Thoracic aorta (tissue), 2 donors: ENCODE measurements at regions not wholly inside any gene's neighbourhood (a gene's known extent, or its start where the extent isn't known, plus 50 kb on each side); places are given as distances from the start of the nearest gene placed in this dataset.

Experiments
- ATAC-seq: fragments of 150-250 bp; one replicate; pipeline ENCODE4 v1.8.0; 2017; ENCODE audit warnings: low read depth; ENCODE audit not compliant: insufficient number of reproducible peaks, low FRiP score
- DNase-seq: peaks from one replicate; pipeline ENCODE4 v3.0.0-alpha.2; 2020; ENCODE audit warnings: low spot score
- H3K27ac ChIP-seq, 2 donors: fragments of 200-600 bp; sonication (generic); 1 replicate in 1 of 2; 2 replicates in 1 of 2; pipeline ENCODE4 v1.5.1; 2016; ENCODE audit warnings: mild to moderate bottlenecking in 2 of 2, moderate library complexity in 2 of 2
- H3K27me3 ChIP-seq: fragments of 200-600 bp; sonication (generic); replicated peaks from 2 replicates; pipeline ENCODE4 v1.6.0; 2016; ENCODE audit warnings: mild to moderate bottlenecking; ENCODE audit not compliant: insufficient read depth
- H3K36me3 ChIP-seq: fragments of 200-600 bp; sonication (generic); one replicate; pipeline ENCODE4 v1.5.1; 2016
- H3K4me1 ChIP-seq, 2 donors: fragments of 200-600 bp; sonication (generic); 1 replicate in 1 of 2; 2 replicates in 1 of 2; pipeline versions ENCODE4 v1.5.1 to v1.6.0; 2016; ENCODE audit warnings: low read depth in 2 of 2, mild to moderate bottlenecking in 1 of 2; ENCODE audit not compliant: control insufficient read depth in 1 of 2
- H3K4me3 ChIP-seq: fragments of 200-600 bp; sonication (generic); 2 replicates; pipeline ENCODE4 v1.5.1; 2016; ENCODE audit warnings: mild to moderate bottlenecking
- H3K9me3 ChIP-seq: fragments of 200-600 bp; sonication (generic); 2 replicates; pipeline ENCODE4 v1.5.1; 2016
- TF ChIP-seq, protein P1 (sequence below): fragments of 200-600 bp; sonication (generic); IDR thresholded peaks from one replicate; pipeline ENCODE4 v1.5.1; 2019; ENCODE audit warnings: antibody characterized with exemption

DNA sequence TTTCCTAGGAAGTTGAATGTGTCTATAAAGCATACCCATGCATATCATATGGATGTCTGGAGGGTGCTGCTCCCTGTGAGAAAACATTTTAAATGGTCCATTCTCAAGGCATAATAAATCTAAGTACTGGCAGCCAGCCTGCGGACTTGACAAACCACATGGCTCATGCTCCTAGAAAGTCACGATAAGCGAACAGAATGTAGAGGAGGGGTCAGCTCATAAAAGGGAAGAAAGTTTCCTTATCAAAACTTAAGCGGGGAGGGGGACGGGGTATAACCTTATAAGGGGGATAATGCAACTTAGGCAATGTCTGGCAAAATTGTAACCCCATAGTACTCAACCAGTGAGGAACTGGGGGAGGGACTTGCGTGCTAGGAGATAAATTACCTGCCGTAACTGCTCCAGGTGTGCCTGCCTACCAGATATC lies 159.8 kb upstream of the LMCD1 start:
- H3K27ac ChIP-seq, result no peak overlapping the region
- H3K4me1 ChIP-seq, result no peaks in the 10 kb centered on the region
- no peak overlapping the region for H3K4me3 ChIP-seq
- TF ChIP-seq, protein P1, sequence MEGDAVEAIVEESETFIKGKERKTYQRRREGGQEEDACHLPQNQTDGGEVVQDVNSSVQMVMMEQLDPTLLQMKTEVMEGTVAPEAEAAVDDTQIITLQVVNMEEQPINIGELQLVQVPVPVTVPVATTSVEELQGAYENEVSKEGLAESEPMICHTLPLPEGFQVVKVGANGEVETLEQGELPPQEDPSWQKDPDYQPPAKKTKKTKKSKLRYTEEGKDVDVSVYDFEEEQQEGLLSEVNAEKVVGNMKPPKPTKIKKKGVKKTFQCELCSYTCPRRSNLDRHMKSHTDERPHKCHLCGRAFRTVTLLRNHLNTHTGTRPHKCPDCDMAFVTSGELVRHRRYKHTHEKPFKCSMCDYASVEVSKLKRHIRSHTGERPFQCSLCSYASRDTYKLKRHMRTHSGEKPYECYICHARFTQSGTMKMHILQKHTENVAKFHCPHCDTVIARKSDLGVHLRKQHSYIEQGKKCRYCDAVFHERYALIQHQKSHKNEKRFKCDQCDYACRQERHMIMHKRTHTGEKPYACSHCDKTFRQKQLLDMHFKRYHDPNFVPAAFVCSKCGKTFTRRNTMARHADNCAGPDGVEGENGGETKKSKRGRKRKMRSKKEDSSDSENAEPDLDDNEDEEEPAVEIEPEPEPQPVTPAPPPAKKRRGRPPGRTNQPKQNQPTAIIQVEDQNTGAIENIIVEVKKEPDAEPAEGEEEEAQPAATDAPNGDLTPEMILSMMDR, result no peak
- ATAC-seq, result no peak
- H3K27me3 ChIP-seq, result no peaks in the 10 kb centered on the region
- H3K9me3 ChIP-seq, result peaks cover 5% of the 10 kb centered on the region
- H3K36me3 ChIP-seq, result no peaks in the 10 kb centered on the region
- DNase-seq, result no peak

DNA sequence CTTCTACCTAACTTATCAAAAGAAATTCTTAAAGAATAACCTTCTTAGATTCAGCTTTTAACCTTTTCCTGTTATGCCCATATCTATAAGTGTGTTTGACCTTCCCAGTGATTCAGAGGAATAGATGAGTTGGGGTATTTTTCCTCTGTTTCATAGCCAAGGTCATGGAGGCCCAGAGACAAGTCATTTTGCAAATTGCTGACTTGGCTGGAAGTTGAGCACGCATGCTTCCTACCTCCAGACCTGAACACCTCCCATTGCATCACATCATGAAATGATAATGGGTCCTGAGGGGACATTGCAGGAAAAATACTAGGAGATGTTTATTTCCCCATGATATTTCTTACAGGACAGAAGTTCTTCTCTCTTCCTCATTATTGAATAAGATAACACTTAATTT lies 158.6 kb upstream of the LMCD1 start:
- peaks cover 5% of the 10 kb centered on the region for H3K9me3 ChIP-seq
- H3K4me1 ChIP-seq, result no peaks in the 10 kb centered on the region
- H3K27me3 ChIP-seq, result no peaks in the 10 kb centered on the region
- TF ChIP-seq, protein P1, result no peak
- DNase-seq (no peak), ATAC-seq (no peak)
- H3K27ac ChIP-seq, result no peak overlapping the region
- no peak overlapping the region for H3K4me3 ChIP-seq
- H3K36me3 ChIP-seq, result no peaks in the 10 kb centered on the region

DNA sequence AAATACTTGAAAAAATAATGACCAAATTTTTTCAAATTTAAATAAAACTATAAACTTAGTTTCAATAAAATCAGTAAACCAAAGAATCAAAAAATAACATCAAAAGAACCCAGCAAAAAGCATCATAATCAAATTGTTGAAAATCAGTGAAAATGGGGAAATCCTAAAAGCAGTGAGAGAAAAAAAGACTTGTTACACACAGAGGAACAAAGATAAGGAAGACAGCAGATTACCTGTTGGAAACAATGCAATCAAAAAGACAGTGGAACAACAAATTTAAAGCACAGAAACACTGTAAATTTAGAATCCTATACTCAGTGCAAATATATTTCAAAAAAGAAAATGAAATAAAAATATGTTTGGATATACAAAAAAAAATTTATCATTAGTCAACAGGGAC lies 156.2 kb upstream of the LMCD1 start:
- no peak overlapping the region for H3K27ac ChIP-seq
- DNase-seq (no peak), ATAC-seq (no peak)
- H3K9me3 ChIP-seq, result peaks cover 5% of the 10 kb centered on the region
- H3K4me1 ChIP-seq, result no peaks in the 10 kb centered on the region
- H3K27me3 ChIP-seq, result no peaks in the 10 kb centered on the region
- TF ChIP-seq, protein P1, result no peak
- H3K4me3 ChIP-seq, result no peak overlapping the region
- H3K36me3 ChIP-seq, result no peaks in the 10 kb centered on the region

DNA sequence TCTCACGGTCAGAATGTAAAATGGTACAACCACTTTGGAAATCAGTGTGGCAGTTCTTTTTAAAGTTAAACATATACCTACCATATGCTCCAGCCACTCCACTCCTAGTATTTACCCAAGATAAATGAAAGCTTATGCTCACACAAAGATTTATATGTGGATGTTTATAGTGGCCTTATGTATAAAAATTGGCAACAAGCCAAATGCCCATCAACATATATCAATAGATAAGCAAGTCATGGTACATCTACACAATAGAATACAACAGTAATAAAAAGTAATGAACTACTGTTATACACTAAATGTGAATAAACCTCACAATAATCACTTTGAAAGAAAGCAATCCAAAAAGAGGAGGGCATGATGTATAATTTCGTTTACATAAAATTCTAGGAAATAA lies 153.5 kb upstream of the LMCD1 start:
- TF ChIP-seq, protein P1, result no peak
- Histone ChIP-seq H3K36me3 (no peaks in the 10 kb centered on the region), H3K27ac (no peak overlapping the region), H3K27me3 (no peaks in the 10 kb centered on the region), H3K4me3 (no peak overlapping the region), H3K9me3 (peaks cover 5% of the 10 kb centered on the region), H3K4me1 (no peaks in the 10 kb centered on the region)
- ATAC-seq, result no peak
- no peak for DNase-seq

DNA sequence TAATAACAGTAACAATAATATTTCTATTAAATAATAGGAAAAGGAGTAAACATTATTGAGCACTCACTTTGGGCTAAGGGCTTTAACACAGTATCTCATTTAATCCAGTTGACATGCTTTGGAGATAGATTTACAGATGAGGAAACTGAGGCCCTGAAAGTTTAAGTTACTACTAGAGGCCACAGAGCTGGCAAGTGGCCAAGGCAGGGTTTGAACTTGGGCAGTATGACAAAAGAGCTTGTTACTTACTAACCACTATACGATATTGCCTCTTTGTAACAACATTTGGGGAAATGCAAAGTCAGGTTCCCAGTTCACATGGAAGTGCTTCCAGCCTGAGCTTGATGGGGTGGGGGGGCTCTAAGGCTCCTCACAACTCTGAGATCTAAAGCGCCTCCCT lies 149.1 kb upstream of the LMCD1 start:
- TF ChIP-seq, protein P1, result no peak
- no peak for ATAC-seq
- no peak overlapping the region for H3K4me3 ChIP-seq
- no peaks in the 10 kb centered on the region for H3K4me1 ChIP-seq
- H3K9me3 ChIP-seq, result no peaks in the 10 kb centered on the region
- H3K36me3 ChIP-seq, result no peaks in the 10 kb centered on the region
- H3K27ac ChIP-seq, result no peak overlapping the region
- no peak for DNase-seq
- H3K27me3 ChIP-seq, result no peaks in the 10 kb centered on the region
